Muscle layer of colon (tissue), 2 donors: ENCODE measurements at regions not wholly inside any gene's neighbourhood (a gene's known extent, or its start where the extent isn't known, plus 50 kb on each side); places are given as distances from the start of the nearest gene placed in this dataset.

Experiments
- H3K27ac ChIP-seq: one replicate; pipeline ENCODE4 v1.7.0; 2013; ENCODE audit warnings: low read depth, mild to moderate bottlenecking, low read length, moderate library complexity
- H3K27me3 ChIP-seq, 2 donors: one replicate each; pipeline ENCODE4 v1.7.0; 2013; ENCODE audit warnings: low read length in 2 of 2, mild to moderate bottlenecking in 2 of 2; ENCODE audit not compliant: insufficient read depth in 2 of 2, control insufficient read depth in 1 of 2
- H3K36me3 ChIP-seq: one replicate; pipeline ENCODE4 v1.7.0; 2013; ENCODE audit warnings: mild to moderate bottlenecking, low read length; ENCODE audit not compliant: insufficient read depth
- H3K4me1 ChIP-seq: one replicate; pipeline ENCODE4 v1.7.0; 2013; ENCODE audit warnings: mild to moderate bottlenecking, low read length; ENCODE audit not compliant: insufficient read depth
- H3K4me3 ChIP-seq, 2 donors: one replicate each; pipeline ENCODE4 v1.7.0; 2013; ENCODE audit warnings: low read length in 2 of 2, low read depth in 1 of 2, mild to moderate bottlenecking in 1 of 2, moderate library complexity in 1 of 2
- H3K9ac ChIP-seq: one replicate; pipeline ENCODE4 v1.7.0; 2013; ENCODE audit warnings: low read length
- H3K9me3 ChIP-seq: one replicate; pipeline ENCODE4 v1.7.0; 2013; ENCODE audit warnings: mild to moderate bottlenecking, low read length
- donor health status: abdominal sarcoma.
- donor health status: Adenocarcinoma of cecum.

DNA sequence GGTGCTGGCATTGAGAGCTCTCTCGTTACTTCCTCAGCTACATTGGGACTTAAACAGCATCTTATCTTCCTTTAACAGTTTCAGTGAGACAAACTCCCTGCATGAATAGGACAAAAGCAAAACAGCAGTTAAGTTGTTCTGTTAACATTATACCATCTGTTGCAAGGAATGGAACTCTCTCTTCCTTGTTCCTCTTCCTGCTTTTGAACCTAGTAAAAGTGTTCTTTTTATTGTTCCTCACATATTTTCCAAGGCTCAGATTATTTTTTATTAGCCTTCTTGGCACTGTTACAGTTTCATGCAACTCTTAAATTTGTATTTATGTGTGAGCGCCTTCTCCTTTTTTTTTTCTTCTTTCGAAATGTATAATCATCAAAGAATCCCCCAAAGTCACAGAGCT lies 202.6 kb upstream of the UFM1 start:
- H3K9ac ChIP-seq: no peak overlapping the region
- H3K27ac ChIP-seq: no peak overlapping the region
- no peaks in the 10 kb centered on the region for H3K4me1 ChIP-seq
- H3K9me3 ChIP-seq: no peaks in the 10 kb centered on the region
- H3K36me3 ChIP-seq: no peaks in the 10 kb centered on the region
- H3K4me3 ChIP-seq: no peak overlapping the region
- no peaks in the 10 kb centered on the region for H3K27me3 ChIP-seq

DNA sequence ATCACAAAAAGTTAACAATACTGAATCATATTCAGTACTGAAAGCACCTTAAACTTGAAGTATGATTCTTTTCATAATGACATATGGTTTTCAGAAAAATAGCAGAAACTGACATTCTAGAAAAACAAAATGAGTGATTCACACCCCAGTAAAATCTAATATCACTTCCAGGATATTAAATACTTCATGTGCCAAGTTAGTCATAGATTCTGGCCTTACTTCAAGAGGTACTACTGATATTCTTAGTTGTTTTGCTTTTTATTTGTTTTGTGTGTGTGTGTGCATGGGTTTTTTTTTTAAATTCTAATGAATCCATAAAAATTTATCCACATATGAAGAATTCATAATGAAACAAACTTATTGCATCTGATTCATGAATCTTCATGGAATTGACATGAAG lies 207.9 kb upstream of the UFM1 start:
- Histone ChIP-seq H3K4me3 (no peak overlapping the region), H3K4me1 (no peaks in the 10 kb centered on the region), H3K9ac (no peak overlapping the region), H3K27ac (no peak overlapping the region), H3K36me3 (no peaks in the 10 kb centered on the region), H3K27me3 (no peaks in the 10 kb centered on the region), H3K9me3 (no peaks in the 10 kb centered on the region)

DNA sequence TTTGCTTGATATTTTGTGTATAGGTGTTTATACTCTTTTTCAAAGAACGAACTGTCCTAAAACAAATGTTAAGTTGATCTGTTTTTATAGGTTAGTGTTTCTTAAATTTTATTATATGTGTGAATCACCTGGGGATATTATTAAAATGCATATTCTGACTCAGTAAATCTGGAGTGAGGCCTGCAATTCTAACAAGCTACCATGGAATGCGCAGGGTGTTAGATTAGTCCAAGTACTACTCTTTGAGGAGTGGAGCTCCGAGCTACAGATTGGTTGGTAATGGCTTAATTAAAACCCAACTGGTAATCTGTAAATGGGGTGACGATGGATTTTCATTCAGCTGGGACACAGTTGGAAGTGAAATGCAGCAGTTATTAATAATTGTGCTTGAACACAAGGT lies 214.1 kb upstream of the UFM1 start:
- Histone ChIP-seq H3K36me3 (no peaks in the 10 kb centered on the region), H3K4me3 (no peak overlapping the region), H3K27ac (no peak overlapping the region), H3K9me3 (no peaks in the 10 kb centered on the region), H3K4me1 (no peaks in the 10 kb centered on the region), H3K27me3 (no peaks in the 10 kb centered on the region), H3K9ac (no peak overlapping the region)

DNA sequence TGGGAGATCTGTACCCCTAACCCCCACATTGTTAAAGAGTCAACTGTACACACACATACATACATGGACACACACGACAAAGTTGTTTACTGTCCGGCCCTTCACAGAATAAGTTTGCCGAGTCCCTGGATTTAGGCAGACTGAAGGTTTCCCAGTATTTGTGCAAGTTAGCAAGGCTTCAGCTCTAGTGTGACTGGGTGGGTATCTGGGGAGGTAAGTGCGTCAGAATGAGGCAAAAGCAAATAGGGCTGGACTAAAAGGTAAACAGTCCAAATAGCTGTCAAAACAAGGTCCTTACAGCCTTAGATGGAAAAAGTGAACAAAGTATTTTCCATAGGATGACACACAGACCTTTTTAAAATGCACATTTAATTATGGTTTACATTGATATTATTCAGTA lies 228.4 kb upstream of the UFM1 start:
- H3K4me3 ChIP-seq: no peak overlapping the region
- H3K4me1 ChIP-seq: no peaks in the 10 kb centered on the region
- H3K27ac ChIP-seq: no peak overlapping the region
- no peaks in the 10 kb centered on the region for H3K9me3 ChIP-seq
- no peak overlapping the region for H3K9ac ChIP-seq
- no peaks in the 10 kb centered on the region for H3K27me3 ChIP-seq
- no peaks in the 10 kb centered on the region for H3K36me3 ChIP-seq

DNA sequence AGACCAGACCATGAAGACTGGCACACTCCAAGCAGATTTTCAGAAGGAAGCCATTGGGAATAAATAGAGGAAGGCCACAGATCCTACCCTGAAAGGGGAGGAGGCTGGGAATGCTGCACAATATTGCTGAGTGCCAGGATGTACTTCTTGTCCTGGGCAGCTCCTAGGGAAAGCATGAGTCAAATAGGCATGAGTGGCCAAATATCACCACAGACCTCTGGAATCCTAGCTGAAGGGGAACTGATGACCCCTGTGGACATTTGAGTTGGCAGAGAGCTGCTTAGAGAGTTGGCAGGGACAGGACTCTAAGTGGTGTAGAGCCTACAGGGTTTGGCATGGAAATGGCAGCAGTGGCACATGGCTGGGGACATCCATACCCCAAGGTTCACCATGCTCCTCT lies 234.3 kb upstream of the TRPC4 start:
- H3K9me3 ChIP-seq: no peaks in the 10 kb centered on the region
- H3K4me3 ChIP-seq: no peak overlapping the region
- no peaks in the 10 kb centered on the region for H3K27me3 ChIP-seq
- no peaks in the 10 kb centered on the region for H3K4me1 ChIP-seq
- no peaks in the 10 kb centered on the region for H3K36me3 ChIP-seq
- H3K27ac ChIP-seq: no peak overlapping the region
- no peak overlapping the region for H3K9ac ChIP-seq

DNA sequence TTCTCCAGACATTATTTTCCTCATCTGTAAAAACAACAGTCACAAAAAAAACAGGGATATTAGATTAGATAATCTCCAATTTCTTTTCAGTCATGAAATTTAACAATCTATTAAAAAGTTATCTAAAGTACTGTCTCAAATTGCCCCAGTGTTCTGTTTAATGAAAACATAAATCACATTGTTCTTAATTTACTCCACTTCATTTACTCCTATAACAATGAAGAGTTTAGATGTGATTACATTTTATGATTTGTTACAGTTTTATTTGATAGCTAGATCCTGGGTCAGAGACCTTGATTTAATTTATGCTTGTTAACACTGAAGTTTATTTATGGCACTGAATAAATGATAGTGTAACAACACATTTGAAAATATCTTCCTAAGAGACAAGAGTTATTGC lies 230.2 kb upstream of the TRPC4 start:
- Histone ChIP-seq H3K9me3 (no peaks in the 10 kb centered on the region), H3K27ac (no peak overlapping the region), H3K4me3 (no peak overlapping the region), H3K9ac (no peak overlapping the region), H3K36me3 (no peaks in the 10 kb centered on the region), H3K4me1 (no peaks in the 10 kb centered on the region), H3K27me3 (no peaks in the 10 kb centered on the region)

DNA sequence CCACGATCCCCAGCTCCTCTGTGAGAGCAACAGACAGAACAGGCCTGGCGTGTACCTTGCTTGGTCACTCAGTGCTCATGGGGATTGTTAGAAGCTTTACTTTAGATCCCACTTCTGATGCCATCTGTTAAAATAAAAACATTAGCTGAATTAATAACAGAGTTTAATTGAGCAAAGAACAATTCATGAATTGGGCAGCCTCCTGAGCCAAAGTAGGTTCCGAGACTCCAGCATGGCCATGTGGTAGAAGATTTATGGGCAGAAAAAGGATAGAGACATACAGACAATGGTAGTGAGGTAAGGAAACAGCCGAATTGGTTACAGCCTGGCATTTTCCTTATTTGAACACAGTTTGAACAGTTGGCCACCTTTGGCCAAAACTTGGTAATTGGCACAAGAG lies 223.9 kb upstream of the TRPC4 start:
- H3K9me3 ChIP-seq: no peaks in the 10 kb centered on the region
- H3K27ac ChIP-seq: no peak overlapping the region
- no peaks in the 10 kb centered on the region for H3K27me3 ChIP-seq
- H3K4me3 ChIP-seq: no peak overlapping the region
- H3K4me1 ChIP-seq: no peaks in the 10 kb centered on the region
- no peak overlapping the region for H3K9ac ChIP-seq
- H3K36me3 ChIP-seq: no peaks in the 10 kb centered on the region

DNA sequence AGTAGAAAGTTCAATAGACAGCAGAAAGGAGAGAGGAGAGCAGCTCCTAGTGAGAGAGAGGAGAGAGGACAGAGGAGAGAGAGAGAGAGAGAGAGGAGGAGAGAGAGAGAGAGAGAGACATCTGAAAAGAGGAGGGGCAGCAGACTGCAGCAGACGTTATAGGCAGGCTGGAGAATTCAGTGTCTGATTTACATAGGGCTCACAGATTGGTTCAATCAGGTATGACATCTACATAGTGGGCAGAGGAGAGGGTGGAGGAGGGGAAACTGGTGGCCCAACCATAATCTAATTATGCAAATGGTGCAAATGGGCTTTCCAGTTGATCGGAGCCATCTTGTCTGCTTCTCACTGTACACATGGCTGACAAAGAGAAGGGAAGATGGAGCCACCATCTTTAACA lies 221.3 kb upstream of the TRPC4 start:
- H3K9me3 ChIP-seq: no peaks in the 10 kb centered on the region
- no peak overlapping the region for H3K4me3 ChIP-seq
- H3K4me1 ChIP-seq: no peaks in the 10 kb centered on the region
- no peak overlapping the region for H3K27ac ChIP-seq
- H3K27me3 ChIP-seq: no peaks in the 10 kb centered on the region
- H3K36me3 ChIP-seq: no peaks in the 10 kb centered on the region
- H3K9ac ChIP-seq: no peak overlapping the region

DNA sequence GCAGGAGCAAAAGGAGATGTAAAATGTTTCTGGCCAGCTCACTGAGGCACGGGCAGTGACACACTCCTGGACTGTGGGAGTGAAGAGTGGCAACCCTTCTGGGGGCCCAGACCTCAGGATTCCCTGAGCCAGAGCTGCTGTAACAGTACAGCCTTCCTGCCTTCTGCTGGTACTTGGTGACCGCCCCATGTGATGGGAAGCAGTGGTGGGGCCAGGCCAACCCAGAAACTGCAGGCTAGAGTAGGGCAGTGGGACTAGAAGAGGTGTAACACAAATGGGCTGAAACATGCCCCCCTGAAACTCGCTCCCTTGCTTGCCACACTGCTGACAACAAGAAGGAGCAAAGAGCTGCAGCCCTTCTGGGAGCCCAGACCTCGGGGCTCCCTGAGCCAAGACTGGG lies 217.1 kb upstream of the TRPC4 start:
- H3K9ac ChIP-seq: no peak overlapping the region

DNA sequence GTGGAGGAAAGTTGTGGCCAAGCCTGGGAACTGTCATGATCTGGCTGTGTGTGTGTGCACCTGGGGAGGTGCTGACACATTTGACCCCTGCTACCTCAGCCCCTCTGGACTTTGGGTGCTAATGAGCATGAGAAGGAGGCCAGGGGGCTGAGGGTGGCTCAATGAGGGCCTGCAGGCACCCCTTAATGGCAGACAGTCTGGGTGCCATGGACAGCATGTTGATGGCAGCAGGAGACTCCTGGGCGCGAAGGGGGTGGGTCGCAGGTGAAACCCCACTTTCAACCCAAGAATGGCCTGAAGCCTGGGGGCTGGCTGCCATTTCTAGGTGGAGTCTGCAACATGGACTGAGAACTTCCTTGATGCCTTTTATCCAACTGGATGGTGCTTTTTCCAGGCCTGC lies 216.4 kb upstream of the TRPC4 start:
- H3K9me3 ChIP-seq: no peaks in the 10 kb centered on the region
- no peak overlapping the region for H3K9ac ChIP-seq
- H3K4me1 ChIP-seq: no peaks in the 10 kb centered on the region
- no peak overlapping the region for H3K4me3 ChIP-seq
- no peak overlapping the region for H3K27ac ChIP-seq
- no peaks in the 10 kb centered on the region for H3K27me3 ChIP-seq
- no peaks in the 10 kb centered on the region for H3K36me3 ChIP-seq

More for the DNA sequence above, 217.1 kb upstream of the TRPC4 start:
- H3K9me3 ChIP-seq: no peaks in the 10 kb centered on the region
- no peaks in the 10 kb centered on the region for H3K4me1 ChIP-seq
- H3K36me3 ChIP-seq: no peaks in the 10 kb centered on the region
- no peak overlapping the region for H3K27ac ChIP-seq
- no peaks in the 10 kb centered on the region for H3K27me3 ChIP-seq
- H3K4me3 ChIP-seq: no peak overlapping the region

DNA sequence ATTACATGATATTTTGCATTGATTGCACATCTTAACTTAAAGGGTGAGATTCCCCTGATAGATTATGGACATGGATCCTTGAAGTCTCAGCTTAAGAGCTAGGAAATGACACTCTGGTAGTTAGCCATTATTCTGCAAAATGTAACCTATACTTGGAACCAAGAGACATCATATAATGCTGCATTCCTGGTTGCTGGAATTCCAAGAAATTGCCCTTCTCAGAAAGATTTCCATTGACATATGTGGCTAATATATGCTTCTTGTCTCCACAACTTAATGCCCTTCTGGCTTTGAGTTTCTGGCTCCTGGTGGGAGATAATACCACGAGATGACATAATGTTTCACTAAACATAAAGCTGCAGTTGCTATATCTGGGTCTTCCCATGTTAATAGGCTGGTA lies 204.4 kb upstream of the TRPC4 start:
- H3K27ac ChIP-seq: no peak overlapping the region
- no peak overlapping the region for H3K4me3 ChIP-seq
- H3K9ac ChIP-seq: no peak overlapping the region
- H3K27me3 ChIP-seq: no peaks in the 10 kb centered on the region
- no peaks in the 10 kb centered on the region for H3K36me3 ChIP-seq
- no peaks in the 10 kb centered on the region for H3K4me1 ChIP-seq
- no peaks in the 10 kb centered on the region for H3K9me3 ChIP-seq

DNA sequence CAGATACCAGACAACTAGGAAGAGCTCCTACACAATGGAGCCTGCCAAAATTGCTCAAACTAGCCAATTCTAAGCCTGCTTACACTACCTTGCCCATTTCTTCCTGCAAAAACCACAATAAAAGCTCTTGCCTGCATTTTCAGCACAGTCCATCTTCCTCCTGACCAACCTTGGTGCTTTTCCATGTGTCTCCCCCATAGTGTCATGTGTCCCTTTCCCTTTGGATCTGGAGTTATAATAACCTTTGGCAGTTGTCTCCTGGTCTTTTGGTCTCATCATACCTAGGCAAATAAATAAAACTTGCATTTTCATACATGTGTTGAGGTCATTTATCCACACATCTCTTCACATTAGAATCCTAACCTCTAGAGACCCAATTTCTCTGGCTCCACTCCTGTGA lies 203.1 kb upstream of the TRPC4 start:
- Histone ChIP-seq H3K9ac (no peak overlapping the region), H3K9me3 (no peaks in the 10 kb centered on the region), H3K4me1 (no peaks in the 10 kb centered on the region), H3K27me3 (no peaks in the 10 kb centered on the region), H3K36me3 (no peaks in the 10 kb centered on the region), H3K4me3 (no peak overlapping the region), H3K27ac (no peak overlapping the region)
